ENCODE measurements at regions not wholly inside any gene's neighbourhood (a gene's known extent, or its start where the extent isn't known, plus 50 kb on each side); places are given as distances from the start of the nearest gene placed in this dataset.

- intact Hi-C loops (cut with DNase I), result no loop called here
- Histone ChIP-seq H3K27me3 (no peaks in the 10 kb centered on the region), H3K27ac (no peak overlapping the region), H3K4me3 (no peak overlapping the region), H3K4me1 (peaks cover 14 to 22% (median 22%) of the 10 kb centered on the region in 3 donors), H3K9me3 (no peaks in the 10 kb centered on the region), H3K36me3 (no peaks in the 10 kb centered on the region)
- FAIRE-seq, result no peak
- peak in 1 of 6 donors; percentile 22 for DNase-seq
- peak; percentile 28 to 72 (median 50) for ATAC-seq
- TF ChIP-seq CTCF (IDR thresholded peaks at IDR 0.05), result no peak
- 63 to 66% methylated on average over 8 of the region's 8 CpGs for WGBS, 2 donors
These were observed 156.5 kb upstream of the CHST15 start for GRCh38 chr10:124249812-124250432.

DNA sequence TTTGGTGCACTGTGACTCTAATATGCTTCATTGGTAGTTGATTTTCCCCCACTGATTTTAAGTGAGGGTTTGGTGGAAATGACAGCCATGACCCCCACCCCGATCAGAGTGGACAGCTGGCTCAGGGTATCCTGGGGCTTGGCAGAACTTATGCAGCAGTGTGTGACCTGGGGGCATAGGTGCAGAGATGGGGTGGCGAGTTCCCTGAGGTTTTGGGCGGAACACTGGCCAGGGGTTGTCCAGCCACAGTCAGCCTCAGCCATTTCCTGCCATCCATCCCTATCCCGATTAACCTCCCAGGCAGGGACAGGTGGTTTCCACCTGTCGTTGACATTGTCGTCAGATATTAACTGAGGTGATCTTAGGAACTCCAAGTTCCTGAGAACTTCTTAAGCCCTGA is 155.8 kb upstream of the CHST15 start:
- intact Hi-C loops (cut with DNase I), result no loop called here
- ATAC-seq (no peak), FAIRE-seq (no peak), DNase-seq (no peak)
- H3K27me3 ChIP-seq, result no peaks in the 10 kb centered on the region
- no peaks in the 10 kb centered on the region for H3K36me3 ChIP-seq
- no peaks in the 10 kb centered on the region for H3K9me3 ChIP-seq
- no peak overlapping the region for H3K4me3 ChIP-seq
- WGBS, 2 donors, result 58 to 69% methylated on average over 6 of the region's 6 CpGs
- H3K4me1 ChIP-seq, result peaks cover 14 to 22% (median 22%) of the 10 kb centered on the region in 3 donors
- no peak overlapping the region for H3K27ac ChIP-seq
- TF ChIP-seq CTCF (IDR thresholded peaks at IDR 0.05), result no peak

DNA sequence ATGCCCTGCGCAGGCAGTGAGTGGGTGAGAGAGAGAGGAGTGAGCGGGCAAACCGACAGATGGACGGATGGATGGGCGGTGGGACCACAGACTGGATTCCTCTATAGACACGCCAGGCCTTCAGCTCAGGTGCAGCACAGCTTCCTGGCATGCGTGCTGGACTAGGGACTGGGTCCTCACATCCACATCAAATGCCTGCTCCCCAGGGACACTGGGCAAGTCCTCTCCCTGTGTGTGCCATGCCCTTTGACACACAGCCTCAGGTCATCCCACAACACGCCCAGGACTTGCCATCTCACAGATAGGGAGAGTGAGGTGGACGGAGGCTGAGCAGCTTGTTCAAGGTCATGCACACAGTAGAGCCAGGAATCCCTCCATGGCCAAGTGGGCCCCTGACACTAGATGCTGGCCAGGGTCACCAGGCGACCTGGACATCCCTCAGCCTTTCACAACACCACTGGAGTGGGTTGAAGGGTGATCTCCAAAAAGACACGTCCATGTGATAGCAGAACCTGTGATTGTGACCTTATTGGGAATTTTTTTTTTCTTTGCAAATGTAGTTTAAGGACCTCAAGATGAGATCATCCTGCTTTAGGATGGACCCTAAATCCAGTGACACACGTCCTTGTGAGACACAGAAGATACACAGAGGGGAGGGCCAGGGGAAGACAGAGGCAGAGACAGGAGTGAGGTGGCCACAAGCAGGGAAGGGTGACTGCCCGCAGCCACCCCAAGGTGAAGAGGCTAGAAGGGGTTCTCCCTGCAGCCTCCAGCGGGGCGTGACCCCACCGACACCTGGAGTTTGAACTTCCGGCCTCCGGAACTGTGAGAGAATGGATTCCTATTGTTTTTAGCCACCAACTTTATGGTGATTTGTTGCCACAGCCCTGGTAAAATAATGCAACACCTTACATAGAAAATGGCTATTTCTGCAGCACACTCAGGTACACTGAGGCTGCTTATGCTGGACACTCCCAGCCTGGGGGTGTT is 155.0 kb upstream of the CHST15 start:
- no peak overlapping the region for H3K27ac ChIP-seq
- no peak for FAIRE-seq
- no peaks in the 10 kb centered on the region for H3K9me3 ChIP-seq
- no peak for TF ChIP-seq CTCF (IDR thresholded peaks at IDR 0.05)
- H3K4me3 ChIP-seq, result no peak overlapping the region
- WGBS, 2 donors, result 87 to 92% methylated on average over 18 of the region's 18 CpGs
- intact Hi-C loops (cut with DNase I), result no loop called here
- peaks cover 14 to 22% (median 22%) of the 10 kb centered on the region in 3 donors for H3K4me1 ChIP-seq
- H3K36me3 ChIP-seq, result no peaks in the 10 kb centered on the region
- no peak for ATAC-seq
- H3K27me3 ChIP-seq, result no peaks in the 10 kb centered on the region
- no peak for DNase-seq

DNA sequence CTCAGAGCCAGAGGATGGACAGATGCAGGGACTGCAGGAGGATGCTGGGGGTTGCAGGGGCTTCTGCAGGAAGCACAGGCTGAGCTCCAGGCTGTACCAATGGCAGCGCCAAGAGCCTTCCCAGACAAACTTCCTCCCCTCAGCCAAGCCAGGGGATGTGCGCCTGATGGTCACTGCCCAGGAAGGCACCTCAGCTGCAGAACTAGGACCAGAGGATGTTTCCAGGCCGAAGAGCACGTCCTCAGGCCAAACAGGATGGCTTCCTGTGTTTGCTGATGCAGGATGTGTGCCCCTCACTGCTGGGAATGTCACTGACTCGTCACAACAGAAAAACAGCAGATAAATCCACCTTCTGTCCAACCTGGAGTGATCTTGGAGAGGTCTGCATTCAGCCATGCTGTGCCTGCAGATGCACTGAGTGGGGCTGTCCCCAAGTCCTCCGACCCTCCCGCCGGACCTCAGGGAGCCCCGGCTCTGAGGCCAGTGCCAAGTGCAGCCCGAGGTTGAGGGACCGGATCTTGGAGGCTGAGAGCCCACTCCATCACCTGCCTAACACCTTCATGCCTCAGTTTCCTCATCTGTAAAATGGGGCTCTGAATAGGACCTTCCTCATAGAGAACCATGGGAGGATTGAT is 152.5 kb upstream of the CHST15 start:
- Histone ChIP-seq H3K36me3 (no peaks in the 10 kb centered on the region), H3K9me3 (no peaks in the 10 kb centered on the region), H3K4me1 (peaks cover 9 to 14% (median 13%) of the 10 kb centered on the region in 3 donors), H3K27ac (no peak overlapping the region), H3K4me3 (no peak overlapping the region), H3K27me3 (no peaks in the 10 kb centered on the region)
- TF ChIP-seq CTCF (IDR thresholded peaks at IDR 0.05), result no peak
- ATAC-seq (no peak), FAIRE-seq (no peak), DNase-seq (peak in 1 of 6 donors; percentile 16)
- intact Hi-C loops (cut with DNase I), result no loop called here
- 81 to 85% methylated on average over 11 of the region's 11 CpGs for WGBS, 2 donors
